Right lobe of liver (tissue), 4 donors: ENCODE measurements at regions not wholly inside any gene's neighbourhood (a gene's known extent, or its start where the extent isn't known, plus 50 kb on each side); places are given as distances from the start of the nearest gene placed in this dataset.

Source experiments
- CTCF ChIP-seq, 4 donors: fragments of 200-600 bp in 3 of 4; fragments of 450-650 bp in 1 of 4; IDR thresholded peaks; one replicate each; pipeline versions ENCODE4 v1.5.1 to v1.8.0; 2016 to 2022; ENCODE audit warnings: antibody characterized with exemption in 4 of 4, mild to moderate bottlenecking in 2 of 4
- POLR2A ChIP-seq: fragments of 450-650 bp; IDR thresholded peaks from one replicate; pipeline ENCODE4 v1.6.1; 2017; ENCODE audit warnings: antibody characterized with exemption, mild to moderate bottlenecking
- donor health status: DM: no; HTN: no; CAD: no.
- donor health status: DM: no; HTN: no; CAD: no.
- donor health status: DM: no; HTN: yes; CAD: no.

DNA sequence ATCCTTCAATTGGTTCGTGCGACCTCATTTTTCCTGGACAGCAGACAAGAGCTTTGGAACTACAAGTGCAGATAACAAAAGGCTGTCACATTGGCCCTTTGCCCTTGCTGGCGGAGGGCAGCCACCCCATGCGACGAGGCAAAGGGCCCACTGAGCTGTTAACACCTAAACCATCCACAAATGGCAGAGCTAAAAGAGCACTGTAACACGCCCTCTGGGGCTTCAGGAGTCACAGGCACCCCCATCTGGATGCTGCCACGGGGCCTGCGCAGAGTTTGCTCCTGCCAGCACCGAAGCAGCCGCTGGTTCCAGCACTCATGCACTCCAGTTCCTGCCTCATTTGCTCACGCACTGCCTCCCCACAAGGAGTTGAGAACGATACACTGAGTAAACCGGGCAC is 524.9 kb downstream of the ZNF385D start:
- TF ChIP-seq CTCF (IDR thresholded peaks at IDR 0.05), result no peak
- TF ChIP-seq POLR2A, result no peak
